ENCODE measurements at regions not wholly inside any gene's neighbourhood (a gene's known extent, or its start where the extent isn't known, plus 50 kb on each side); places are given as distances from the start of the nearest gene placed in this dataset.

DNA sequence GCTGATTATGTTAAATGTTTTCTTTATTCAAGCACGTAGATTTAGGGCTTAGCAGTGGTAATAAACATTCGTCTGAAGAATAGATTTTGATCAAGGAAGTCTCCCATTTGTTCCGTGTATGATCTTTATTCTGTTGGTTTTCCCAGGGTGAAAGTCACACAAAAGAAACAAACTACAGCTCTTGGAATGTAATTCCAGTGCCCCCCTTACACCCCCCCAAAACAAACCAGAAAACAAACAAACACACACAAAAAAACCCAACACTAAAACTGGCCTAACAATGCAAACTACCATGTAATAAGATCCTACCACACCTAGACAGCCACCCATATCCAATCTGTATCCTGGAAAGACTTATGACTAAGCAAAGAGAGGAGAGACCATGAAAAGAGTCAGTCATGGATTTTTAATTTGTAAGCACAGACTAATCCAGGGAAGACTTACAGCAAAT, 196.2 kb upstream of the ELL2 start:
- intact Hi-C loops (cut with DNase I; ENCODE audit: low total_unique reads) = no loop called here
- Histone ChIP-seq H3K4me3 (no peak overlapping the region), H3K27ac (peak overlapping the region in 4 of 5 donors; percentile 3 to 43 (median 36)), H3K36me3 (no peaks in the 10 kb centered on the region), H3K4me1 (peaks cover 0 to 18% (median 11%) of the 10 kb centered on the region in 4 donors), H3K9me3 (no peaks in the 10 kb centered on the region), H3K27me3 (no peaks in the 10 kb centered on the region)
- DNase-seq = no peak
- WGBS, 5 donors = 12 to 24% (median 21%) methylated on average over 3 of the region's 3 CpGs
- TF ChIP-seq POLR2AphosphoS5 (IDR thresholded peaks at IDR 0.05) (no peak), POLR2A (IDR thresholded peaks at IDR 0.05) (no peak), EP300 (IDR thresholded peaks at IDR 0.05) (no peak)
- TF ChIP-seq, protein P1, sequence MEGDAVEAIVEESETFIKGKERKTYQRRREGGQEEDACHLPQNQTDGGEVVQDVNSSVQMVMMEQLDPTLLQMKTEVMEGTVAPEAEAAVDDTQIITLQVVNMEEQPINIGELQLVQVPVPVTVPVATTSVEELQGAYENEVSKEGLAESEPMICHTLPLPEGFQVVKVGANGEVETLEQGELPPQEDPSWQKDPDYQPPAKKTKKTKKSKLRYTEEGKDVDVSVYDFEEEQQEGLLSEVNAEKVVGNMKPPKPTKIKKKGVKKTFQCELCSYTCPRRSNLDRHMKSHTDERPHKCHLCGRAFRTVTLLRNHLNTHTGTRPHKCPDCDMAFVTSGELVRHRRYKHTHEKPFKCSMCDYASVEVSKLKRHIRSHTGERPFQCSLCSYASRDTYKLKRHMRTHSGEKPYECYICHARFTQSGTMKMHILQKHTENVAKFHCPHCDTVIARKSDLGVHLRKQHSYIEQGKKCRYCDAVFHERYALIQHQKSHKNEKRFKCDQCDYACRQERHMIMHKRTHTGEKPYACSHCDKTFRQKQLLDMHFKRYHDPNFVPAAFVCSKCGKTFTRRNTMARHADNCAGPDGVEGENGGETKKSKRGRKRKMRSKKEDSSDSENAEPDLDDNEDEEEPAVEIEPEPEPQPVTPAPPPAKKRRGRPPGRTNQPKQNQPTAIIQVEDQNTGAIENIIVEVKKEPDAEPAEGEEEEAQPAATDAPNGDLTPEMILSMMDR (IDR thresholded peaks at IDR 0.05) = no peak

DNA sequence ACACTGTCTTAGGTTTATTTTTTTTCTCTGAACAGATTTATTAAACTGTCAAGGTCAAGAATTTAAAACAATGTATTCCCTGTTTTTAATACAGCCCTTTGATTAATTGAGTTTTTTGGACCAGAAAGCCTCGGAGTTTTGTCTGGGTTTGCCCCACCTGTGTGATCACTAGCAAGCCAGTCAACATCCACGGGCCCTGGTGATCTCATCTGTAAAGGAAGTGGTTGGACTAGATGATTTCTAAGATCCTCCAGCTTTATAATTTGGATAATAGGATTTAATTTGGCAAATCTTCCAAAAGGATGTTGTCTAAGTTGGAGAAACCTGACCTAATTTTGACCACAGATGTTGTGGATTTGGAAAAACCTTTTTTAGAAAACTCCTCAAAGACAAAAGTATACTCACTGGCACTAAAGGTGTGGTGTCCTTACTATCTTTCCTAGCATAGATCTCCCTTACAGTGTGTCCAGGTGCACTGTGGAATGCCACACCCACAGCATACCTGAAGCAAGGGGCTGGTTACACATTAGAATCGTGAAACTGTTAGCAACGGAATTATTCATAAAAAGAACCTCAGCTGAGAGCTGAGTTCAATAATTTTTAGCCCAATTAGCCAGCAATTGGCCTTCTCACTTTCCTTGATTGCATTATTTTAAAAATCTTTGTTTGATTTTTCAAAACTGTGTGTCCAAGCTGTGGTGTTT, 195.6 kb upstream of the ELL2 start:
- H3K36me3 ChIP-seq = no peaks in the 10 kb centered on the region
- intact Hi-C loops (cut with DNase I; ENCODE audit: low total_unique reads) = no loop called here
- TF ChIP-seq, protein P1 (IDR thresholded peaks at IDR 0.05) = no peak
- no peak for TF ChIP-seq EP300 (IDR thresholded peaks at IDR 0.05)
- no peak for TF ChIP-seq POLR2AphosphoS5 (IDR thresholded peaks at IDR 0.05)
- TF ChIP-seq POLR2A (IDR thresholded peaks at IDR 0.05) = no peak
- no peak overlapping the region for H3K4me3 ChIP-seq
- H3K4me1 ChIP-seq = peaks cover 0 to 22% (median 14%) of the 10 kb centered on the region in 4 donors
- peak overlapping the region in 4 of 5 donors; percentile 3 to 43 (median 36) for H3K27ac ChIP-seq
- DNase-seq = no peak
- H3K27me3 ChIP-seq = no peaks in the 10 kb centered on the region
- H3K9me3 ChIP-seq = no peaks in the 10 kb centered on the region
- WGBS, 5 donors = 28 to 47% (median 29%) methylated on average over 4 of the region's 4 CpGs

DNA sequence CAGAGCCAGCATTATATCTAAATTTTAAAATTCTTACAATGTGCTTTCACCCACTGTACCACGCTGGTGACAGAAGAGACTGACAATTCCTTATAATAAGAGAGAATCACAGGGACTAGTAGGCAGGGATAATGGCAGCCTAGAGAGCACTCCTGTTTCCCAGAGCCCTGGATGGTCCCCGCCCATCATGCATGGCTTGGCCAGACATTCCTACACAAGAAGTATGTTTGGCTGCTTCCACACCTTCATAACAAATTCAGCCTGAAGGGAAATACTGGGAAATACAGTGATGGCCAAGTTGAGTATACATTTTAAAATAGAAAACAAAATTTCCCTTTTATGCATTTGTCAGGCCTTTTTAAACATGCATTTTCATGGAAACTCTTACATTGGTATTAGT, 193.5 kb upstream of the ELL2 start:
- intact Hi-C loops (cut with DNase I; ENCODE audit: low total_unique reads) = no loop called here
- Histone ChIP-seq H3K4me1 (peaks cover 0 to 30% (median 18%) of the 10 kb centered on the region in 4 donors), H3K27me3 (no peaks in the 10 kb centered on the region), H3K36me3 (no peaks in the 10 kb centered on the region), H3K4me3 (no peak overlapping the region), H3K27ac (no peak overlapping the region), H3K9me3 (no peaks in the 10 kb centered on the region)
- no peak for DNase-seq
- whole genome bisulfite sequencing, 5 donors = 92 to 95% (median 94%) methylated on average over 2 of the region's 2 CpGs
- no peak for TF ChIP-seq POLR2AphosphoS5 (IDR thresholded peaks at IDR 0.05)
- TF ChIP-seq, protein P1 (IDR thresholded peaks at IDR 0.05) = no peak
- no peak for TF ChIP-seq POLR2A (IDR thresholded peaks at IDR 0.05)
- TF ChIP-seq EP300 (IDR thresholded peaks at IDR 0.05) = no peak

- Histone ChIP-seq H3K4me3 (no peak overlapping the region), H3K9me3 (no peaks in the 10 kb centered on the region), H3K27ac (peak overlapping the region in 1 of 5 donors; percentile 26), H3K36me3 (no peaks in the 10 kb centered on the region), H3K4me1 (peaks cover 0 to 15% (median 6%) of the 10 kb centered on the region in 4 donors), H3K27me3 (no peaks in the 10 kb centered on the region)
- no peak for DNase-seq
- no peak for TF ChIP-seq POLR2AphosphoS5 (IDR thresholded peaks at IDR 0.05)
- TF ChIP-seq, protein P1 (IDR thresholded peaks at IDR 0.05) = no peak
- no peak for TF ChIP-seq POLR2A (IDR thresholded peaks at IDR 0.05)
- TF ChIP-seq EP300 (IDR thresholded peaks at IDR 0.05) = no peak
- 13 to 29% (median 15%) methylated on average over 2 of the region's 2 CpGs for WGBS, 5 donors
- intact Hi-C loops (cut with DNase I; ENCODE audit: low total_unique reads) = no loop called here
These were observed 190.2 kb upstream of the ELL2 start for GRCh38 chr5:96151891-96152290.

Measured in stomach (tissue), 8 donors.